ENCODE measurements at regions not wholly inside any gene's neighbourhood (a gene's known extent, or its start where the extent isn't known, plus 50 kb on each side); places are given as distances from the start of the nearest gene placed in this dataset.

GRCh38 chr13:70792121-70792520 lies 683.9 kb upstream of the KLHL1 start:
- no peak for TF ChIP-seq CTCF (IDR thresholded peaks at IDR 0.05; ENCODE audit: low read depth, low read length)
- H3K9me3 ChIP-seq (ENCODE audit: control insufficient read depth, insufficient read depth, low read length): no peaks in the 10 kb centered on the region
- no peak overlapping the region for H3K27ac ChIP-seq (ENCODE audit: low read depth, low read length)
- ChIA-PET CTCF (no interaction called here), POLR2A (no interaction called here)
- H3K4me3 ChIP-seq (ENCODE audit: low read depth, low read length): no peak overlapping the region
- DNase-seq (ENCODE audit: low read depth, low spot score): no peak
- no peaks in the 10 kb centered on the region for H3K27me3 ChIP-seq (ENCODE audit: control insufficient read depth, insufficient read depth, low read length)

DNA sequence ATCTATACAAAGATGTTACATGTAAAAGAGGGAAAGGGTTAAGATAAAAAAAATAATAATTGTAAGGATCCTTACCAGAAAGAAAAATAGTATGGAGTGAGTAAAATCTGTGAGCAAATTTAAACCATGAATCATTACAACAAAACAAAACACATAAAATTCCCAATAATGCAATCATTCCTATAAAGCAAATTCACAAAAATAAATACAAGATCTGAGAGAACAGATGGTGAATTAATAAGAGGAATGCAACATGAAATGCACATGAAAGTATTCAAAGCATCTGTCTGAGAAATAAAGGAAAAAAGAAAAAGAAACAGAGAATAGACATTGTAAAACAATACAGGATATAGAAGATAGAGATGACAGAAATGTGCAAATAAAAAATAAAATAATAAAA lies 681.5 kb upstream of the KLHL1 start:
- CTCF ChIA-PET: no interaction called here
- no peaks in the 10 kb centered on the region for H3K9me3 ChIP-seq (ENCODE audit: control insufficient read depth, insufficient read depth, low read length)
- DNase-seq (ENCODE audit: low read depth, low spot score): no peak
- POLR2A ChIA-PET: no interaction called here
- H3K4me3 ChIP-seq (ENCODE audit: low read depth, low read length): no peak overlapping the region
- no peak for TF ChIP-seq CTCF (IDR thresholded peaks at IDR 0.05; ENCODE audit: low read depth, low read length)
- H3K27ac ChIP-seq (ENCODE audit: low read depth, low read length): no peak overlapping the region
- no peaks in the 10 kb centered on the region for H3K27me3 ChIP-seq (ENCODE audit: control insufficient read depth, insufficient read depth, low read length)

DNA sequence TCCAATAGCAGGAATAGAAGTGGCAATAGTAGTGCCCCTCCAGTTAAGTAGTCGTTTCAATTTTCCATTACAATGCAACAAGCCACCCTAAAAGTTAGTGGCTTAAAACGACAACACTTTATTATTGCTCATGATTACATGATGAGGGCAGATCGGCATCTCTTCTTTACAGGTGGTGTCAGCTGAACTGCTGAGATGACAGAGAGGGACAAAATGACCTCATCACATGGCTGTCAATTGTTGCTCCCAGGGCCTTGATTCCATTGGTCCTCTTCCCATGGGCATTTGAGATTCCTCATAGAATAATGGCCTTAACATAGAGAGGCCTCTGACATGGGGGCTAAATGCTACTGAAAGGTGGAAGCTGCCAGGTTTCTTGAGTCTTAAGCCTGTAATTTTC lies 679.8 kb upstream of the KLHL1 start:
- Histone ChIP-seq H3K27me3 (ENCODE audit: control insufficient read depth, insufficient read depth, low read length) (no peaks in the 10 kb centered on the region), H3K4me3 (ENCODE audit: low read depth, low read length) (no peak overlapping the region), H3K27ac (ENCODE audit: low read depth, low read length) (no peak overlapping the region), H3K9me3 (ENCODE audit: control insufficient read depth, insufficient read depth, low read length) (no peaks in the 10 kb centered on the region)
- ChIA-PET CTCF (no interaction called here), POLR2A (no interaction called here)
- no peak for DNase-seq (ENCODE audit: low read depth, low spot score)
- no peak for TF ChIP-seq CTCF (IDR thresholded peaks at IDR 0.05; ENCODE audit: low read depth, low read length)

- Histone ChIP-seq H3K4me3 (ENCODE audit: low read depth, low read length) (no peak overlapping the region), H3K27ac (ENCODE audit: low read depth, low read length) (no peak overlapping the region), H3K9me3 (ENCODE audit: control insufficient read depth, insufficient read depth, low read length) (no peaks in the 10 kb centered on the region), H3K27me3 (ENCODE audit: control insufficient read depth, insufficient read depth, low read length) (no peaks in the 10 kb centered on the region)
- no peak for TF ChIP-seq CTCF (IDR thresholded peaks at IDR 0.05; ENCODE audit: low read depth, low read length)
- DNase-seq (ENCODE audit: low read depth, low spot score): no peak
- ChIA-PET CTCF (no interaction called here), POLR2A (no interaction called here)
These were observed 676.1 kb upstream of the KLHL1 start for GRCh38 chr13:70784207-70784989.

GRCh38 chr13:70769817-70770216 lies 661.6 kb upstream of the KLHL1 start:
- no peak for DNase-seq (ENCODE audit: low read depth, low spot score)
- no peak for TF ChIP-seq CTCF (IDR thresholded peaks at IDR 0.05; ENCODE audit: low read depth, low read length)
- no peaks in the 10 kb centered on the region for H3K27me3 ChIP-seq (ENCODE audit: control insufficient read depth, insufficient read depth, low read length)
- H3K4me3 ChIP-seq (ENCODE audit: low read depth, low read length): no peak overlapping the region
- CTCF ChIA-PET: no interaction called here
- POLR2A ChIA-PET: no interaction called here
- H3K27ac ChIP-seq (ENCODE audit: low read depth, low read length): no peak overlapping the region
- H3K9me3 ChIP-seq (ENCODE audit: control insufficient read depth, insufficient read depth, low read length): no peaks in the 10 kb centered on the region
